Brain microvascular endothelial cell (primary cell): ENCODE measurements at regions not wholly inside any gene's neighbourhood (a gene's known extent, or its start where the extent isn't known, plus 50 kb on each side); places are given as distances from the start of the nearest gene placed in this dataset.
A peak's percentile ranks its signal among the peaks of the same experiment; 100 is the strongest.

Experiments
- DNase-seq: peaks from one replicate; pipeline ENCODE4 v3.0.0-alpha.2; 2020
- H3K27ac ChIP-seq: fragments of 250-450 bp; sonication (Bioruptor Pico); 2 replicates; pipeline ENCODE4 v1.5.1; 2020; ENCODE audit warnings: mild to moderate bottlenecking, moderate library complexity
- H3K27me3 ChIP-seq: fragments of 250-450 bp; sonication (Bioruptor Pico); replicated peaks from 2 replicates; pipeline ENCODE4 v1.5.1; 2020; ENCODE audit warnings: mild to moderate bottlenecking
- H3K36me3 ChIP-seq: fragments of 250-450 bp; sonication (Bioruptor Pico); replicated peaks from 2 replicates; pipeline ENCODE4 v1.5.1; 2020; ENCODE audit warnings: mild to moderate bottlenecking
- H3K4me3 ChIP-seq: 2 replicates; pipeline ENCODE4 v1.5.1; 2011; ENCODE audit warnings: low read depth, mild to moderate bottlenecking, control low read depth, low read length, moderate library complexity
- in situ Hi-C: cut with HindIII; loops from 2 replicates; pipeline ENCODE4 v1.10.0; 2017; ENCODE audit warnings: low sequenced_read_pairs, low pct_ligation_motif_present
- TF ChIP-seq, protein P1 (sequence below): IDR thresholded peaks from 2 replicates; pipeline ENCODE4 v1.5.1; 2011; ENCODE audit warnings: low read depth, mild to moderate bottlenecking, moderate library complexity, low read length, control low read depth, inconsistent platforms; ENCODE audit errors: missing control alignments

DNA sequence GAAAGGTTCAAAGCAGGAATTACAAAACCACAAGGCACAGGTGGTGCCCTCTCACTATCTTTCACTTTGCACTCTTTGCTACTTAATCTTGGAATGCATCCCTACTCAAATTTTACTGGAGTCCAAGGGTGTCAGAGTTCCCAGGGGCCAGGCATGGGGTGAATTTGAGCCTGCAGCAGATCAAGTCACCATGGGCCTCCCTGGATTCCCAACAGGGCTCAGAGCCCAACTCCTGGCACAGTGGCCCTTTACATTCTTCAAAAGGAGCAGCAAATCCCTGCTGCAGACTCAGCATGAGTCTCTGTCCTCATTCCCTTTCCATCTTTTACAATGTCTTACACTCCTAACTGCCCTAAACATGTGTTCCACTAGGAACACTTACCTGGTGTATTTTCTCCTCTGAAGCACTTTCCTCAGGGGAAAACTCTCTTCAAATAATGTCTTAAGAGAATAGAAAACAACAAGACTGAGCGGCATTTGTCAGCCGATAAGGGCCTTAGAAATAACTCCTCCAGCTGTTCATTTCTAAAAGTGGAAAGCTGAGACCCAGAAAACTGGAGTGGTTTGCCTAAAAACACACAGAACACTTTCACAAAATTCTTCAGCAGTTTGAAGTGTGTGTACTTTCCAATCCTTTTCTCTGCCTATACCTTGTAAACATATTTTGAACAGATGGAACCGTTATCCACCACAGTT is 596.0 kb downstream of the INSC start:
- in situ Hi-C loops: no loop called here
- Histone ChIP-seq H3K4me3 (no peak overlapping the region), H3K36me3 (no peaks in the 10 kb centered on the region), H3K27me3 (no peaks in the 10 kb centered on the region), H3K27ac (no peak overlapping the region)
- no peak for DNase-seq
- TF ChIP-seq, protein P1, sequence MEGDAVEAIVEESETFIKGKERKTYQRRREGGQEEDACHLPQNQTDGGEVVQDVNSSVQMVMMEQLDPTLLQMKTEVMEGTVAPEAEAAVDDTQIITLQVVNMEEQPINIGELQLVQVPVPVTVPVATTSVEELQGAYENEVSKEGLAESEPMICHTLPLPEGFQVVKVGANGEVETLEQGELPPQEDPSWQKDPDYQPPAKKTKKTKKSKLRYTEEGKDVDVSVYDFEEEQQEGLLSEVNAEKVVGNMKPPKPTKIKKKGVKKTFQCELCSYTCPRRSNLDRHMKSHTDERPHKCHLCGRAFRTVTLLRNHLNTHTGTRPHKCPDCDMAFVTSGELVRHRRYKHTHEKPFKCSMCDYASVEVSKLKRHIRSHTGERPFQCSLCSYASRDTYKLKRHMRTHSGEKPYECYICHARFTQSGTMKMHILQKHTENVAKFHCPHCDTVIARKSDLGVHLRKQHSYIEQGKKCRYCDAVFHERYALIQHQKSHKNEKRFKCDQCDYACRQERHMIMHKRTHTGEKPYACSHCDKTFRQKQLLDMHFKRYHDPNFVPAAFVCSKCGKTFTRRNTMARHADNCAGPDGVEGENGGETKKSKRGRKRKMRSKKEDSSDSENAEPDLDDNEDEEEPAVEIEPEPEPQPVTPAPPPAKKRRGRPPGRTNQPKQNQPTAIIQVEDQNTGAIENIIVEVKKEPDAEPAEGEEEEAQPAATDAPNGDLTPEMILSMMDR: no peak

DNA sequence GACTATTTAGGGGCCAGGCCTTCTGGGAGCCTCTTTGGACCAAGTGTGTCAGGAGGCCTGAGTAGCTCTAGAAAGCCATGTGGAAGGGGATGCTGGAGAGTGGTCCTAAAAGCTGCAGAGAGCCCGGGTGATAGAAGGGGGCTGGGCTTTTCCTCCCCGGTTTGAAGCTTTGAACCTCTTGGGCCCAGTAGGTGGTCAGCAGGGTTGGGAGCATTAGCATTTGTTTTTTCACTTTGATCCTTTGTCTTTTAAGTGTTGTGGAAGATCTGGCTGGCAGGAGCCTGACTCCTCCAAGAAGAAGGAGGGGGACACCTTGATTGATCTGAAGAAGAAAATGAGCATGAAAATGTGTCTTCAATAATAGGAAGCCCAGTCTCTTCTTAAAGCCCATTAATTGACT is 596.6 kb downstream of the INSC start:
- Histone ChIP-seq H3K27ac (no peak overlapping the region), H3K27me3 (no peaks in the 10 kb centered on the region), H3K4me3 (no peak overlapping the region), H3K36me3 (no peaks in the 10 kb centered on the region)
- TF ChIP-seq, protein P1: no peak
- in situ Hi-C loops: no loop called here
- DNase-seq: no peak

DNA sequence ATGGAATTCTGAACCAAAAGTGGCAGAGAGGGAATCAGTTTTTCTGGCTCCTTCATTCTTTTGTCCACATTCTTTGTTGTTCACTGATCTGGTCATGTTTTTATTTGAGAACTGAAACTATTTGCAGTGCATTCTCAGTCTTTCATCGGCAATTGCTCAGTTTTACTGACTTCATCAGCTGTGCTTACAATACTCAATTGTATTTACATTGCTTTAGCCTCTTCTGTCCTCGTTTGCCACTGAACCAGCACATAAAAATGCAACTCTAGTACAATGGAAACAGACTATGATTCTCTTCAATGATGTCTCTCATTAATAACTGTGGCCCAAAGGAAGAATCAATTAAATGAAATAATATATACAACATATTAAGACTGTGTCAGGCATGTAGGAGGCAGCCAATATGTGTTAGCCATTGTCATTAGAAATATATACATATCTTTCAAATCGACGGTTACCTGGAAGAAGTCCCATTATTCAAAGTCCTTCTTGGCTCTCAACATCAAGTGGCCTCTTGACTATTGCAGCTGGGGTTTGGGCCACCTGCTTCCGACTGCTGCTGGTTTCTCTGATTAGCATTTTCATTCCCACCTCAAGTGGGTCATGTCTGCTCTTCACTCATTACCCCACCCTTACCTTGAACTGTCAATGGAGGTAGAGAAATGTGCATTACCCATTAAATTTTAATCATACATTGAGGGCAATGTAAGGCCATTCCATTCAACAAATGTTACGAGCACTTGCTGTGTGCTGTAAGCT is 600.1 kb downstream of the INSC start:
- no peak for DNase-seq
- in situ Hi-C loops: no loop called here
- H3K4me3 ChIP-seq: no peak overlapping the region
- TF ChIP-seq, protein P1: no peak
- no peaks in the 10 kb centered on the region for H3K36me3 ChIP-seq
- no peaks in the 10 kb centered on the region for H3K27me3 ChIP-seq
- no peak overlapping the region for H3K27ac ChIP-seq

DNA sequence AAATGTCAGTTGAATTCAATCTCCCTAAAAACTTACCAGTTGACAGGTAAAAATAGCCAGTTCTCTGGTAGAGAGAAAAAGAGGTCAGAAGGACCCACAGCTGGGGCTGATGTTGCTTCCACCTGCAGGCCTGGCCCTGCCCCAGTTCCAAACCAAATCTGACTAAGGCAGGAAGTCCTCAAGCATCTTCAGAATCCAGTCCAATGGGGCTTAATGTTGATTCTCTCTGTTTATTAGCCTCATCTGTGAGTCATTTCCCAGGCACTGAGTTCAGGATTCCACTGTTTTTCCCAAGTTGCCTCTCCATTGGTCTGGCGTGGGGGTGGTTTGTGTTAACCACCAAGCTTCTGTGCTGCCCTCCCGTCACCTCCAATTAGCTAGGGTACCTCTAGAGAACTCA is 601.8 kb downstream of the INSC start:
- H3K36me3 ChIP-seq: no peaks in the 10 kb centered on the region
- in situ Hi-C loops: no loop called here
- H3K4me3 ChIP-seq: no peak overlapping the region
- TF ChIP-seq, protein P1: no peak
- no peaks in the 10 kb centered on the region for H3K27me3 ChIP-seq
- peak; percentile 46 for DNase-seq
- no peak overlapping the region for H3K27ac ChIP-seq

DNA sequence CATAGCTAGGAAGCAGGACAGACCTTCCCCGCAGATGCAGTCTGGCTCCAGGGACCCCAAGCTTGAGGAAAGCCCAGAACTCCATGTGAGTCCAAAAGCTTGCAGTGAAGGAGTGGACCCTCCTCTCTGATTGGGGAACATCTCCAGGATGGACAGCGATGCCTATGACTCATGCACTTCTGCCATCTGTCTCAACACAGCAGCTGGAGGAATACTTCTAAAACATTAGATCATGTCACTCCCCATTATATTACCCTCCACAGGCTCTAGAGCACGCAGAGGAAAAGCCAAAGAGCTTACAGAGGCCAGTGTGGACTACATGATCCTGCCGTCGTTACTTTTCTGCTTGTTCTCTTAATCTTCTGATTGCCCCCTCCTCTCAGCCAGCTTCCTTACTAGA is 605.7 kb downstream of the INSC start:
- H3K4me3 ChIP-seq: no peak overlapping the region
- in situ Hi-C loops: no loop called here
- TF ChIP-seq, protein P1: no peak
- no peak overlapping the region for H3K27ac ChIP-seq
- DNase-seq: peak; percentile 20
- no peaks in the 10 kb centered on the region for H3K36me3 ChIP-seq
- H3K27me3 ChIP-seq: no peaks in the 10 kb centered on the region
